Stomach (tissue), 4 donors: ENCODE measurements at regions not wholly inside any gene's neighbourhood (a gene's known extent, or its start where the extent isn't known, plus 50 kb on each side); places are given as distances from the start of the nearest gene placed in this dataset.

Experiments used
- CTCF ChIP-seq, 7 experiments: fragments of 450-650 bp in 4 of 7; fragments of 200-600 bp in 3 of 7; sonication (generic) in 3 of 7; IDR thresholded peaks; one replicate each; pipeline ENCODE4 v1.5.1; 2016 to 2019; ENCODE audit warnings: antibody characterized with exemption in 7 of 7, control low read depth in 2 of 7, mild to moderate bottlenecking in 1 of 7
- EP300 ChIP-seq: sonication (generic); formaldehyde crosslinking; IDR thresholded peaks from one replicate; pipeline ENCODE4 v1.6.1; 2017; ENCODE audit warnings: antibody characterized with exemption
- POLR2A ChIP-seq, 4 donors: fragments of 450-650 bp; IDR thresholded peaks; one replicate each; pipeline ENCODE4 v1.6.1; 2016; ENCODE audit warnings: antibody characterized with exemption in 4 of 4, control low read depth in 2 of 4, mild to moderate bottlenecking in 1 of 4, moderate library complexity in 1 of 4
- POLR2AphosphoS5 ChIP-seq, 3 donors: sonication (generic); formaldehyde crosslinking; IDR thresholded peaks; one replicate each; pipeline ENCODE4 v1.6.1; 2016; ENCODE audit warnings: antibody characterized with exemption in 3 of 3

GRCh38 chr3:35966629-35967464 is 327.5 kb downstream of the ARPP21 start:
- TF ChIP-seq CTCF (IDR thresholded peaks at IDR 0.05) (no peak), POLR2A (IDR thresholded peaks at IDR 0.05) (no peak), EP300 (no peak), POLR2AphosphoS5 (IDR thresholded peaks at IDR 0.05) (no peak)
